Hematopoietic multipotent progenitor cell treated with erythropoietin and hydrocortisone succinate and interleukin-3 and kit ligand, for 17 days (in vitro differentiated cells): ENCODE measurements at regions not wholly inside any gene's neighbourhood (a gene's known extent, or its start where the extent isn't known, plus 50 kb on each side); places are given as distances from the start of the nearest gene placed in this dataset.
"Not testable (repeated sequence)": the region's sequence is repeated elsewhere in the genome, so short reads cannot be mapped to it uniquely, and the experiment has no call there.

Experiments
- DNase-seq: peaks from one replicate; pipeline ENCODE4 v3.0.0-alpha.2; 2015; ENCODE audit warnings: low spot score

DNA sequence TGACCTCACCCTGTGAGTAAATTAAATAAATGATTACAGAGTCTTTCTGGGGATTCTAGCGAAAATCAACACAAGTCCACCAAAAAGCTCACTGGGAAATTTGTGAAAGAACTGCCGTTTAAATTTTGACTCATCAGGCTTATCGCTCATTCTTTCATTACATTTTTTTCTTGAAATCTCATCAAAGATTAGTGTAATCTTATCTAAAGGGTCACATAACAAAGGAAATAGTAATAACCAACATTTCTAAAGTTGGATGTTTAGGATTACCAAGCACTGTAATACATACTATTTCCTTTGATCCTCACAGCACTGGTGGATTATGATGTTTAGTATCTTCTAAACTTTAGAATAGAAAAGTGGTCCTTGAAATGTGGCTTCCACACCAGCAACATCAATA is 111.1 kb upstream of the CBLB start:
- no peak for DNase-seq

DNA sequence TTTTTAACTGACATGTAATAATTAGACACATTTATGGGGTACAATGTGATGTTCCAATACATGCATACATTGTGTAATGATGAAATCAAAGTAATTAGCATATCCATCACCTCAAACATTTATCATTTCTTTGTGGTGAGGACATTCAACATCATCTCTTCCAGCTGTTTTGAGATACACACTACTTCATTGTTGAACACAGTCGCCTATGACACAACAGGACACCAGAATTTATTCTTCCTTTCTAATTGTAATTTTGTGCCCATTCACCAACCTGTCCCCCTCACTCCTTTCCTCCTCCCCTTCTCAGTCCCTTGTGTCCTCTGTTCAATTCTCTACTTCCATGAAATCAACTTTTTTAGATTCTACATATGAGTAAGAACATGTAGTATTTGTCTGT is 113.4 kb upstream of the CBLB start:
- no peak for DNase-seq

DNA sequence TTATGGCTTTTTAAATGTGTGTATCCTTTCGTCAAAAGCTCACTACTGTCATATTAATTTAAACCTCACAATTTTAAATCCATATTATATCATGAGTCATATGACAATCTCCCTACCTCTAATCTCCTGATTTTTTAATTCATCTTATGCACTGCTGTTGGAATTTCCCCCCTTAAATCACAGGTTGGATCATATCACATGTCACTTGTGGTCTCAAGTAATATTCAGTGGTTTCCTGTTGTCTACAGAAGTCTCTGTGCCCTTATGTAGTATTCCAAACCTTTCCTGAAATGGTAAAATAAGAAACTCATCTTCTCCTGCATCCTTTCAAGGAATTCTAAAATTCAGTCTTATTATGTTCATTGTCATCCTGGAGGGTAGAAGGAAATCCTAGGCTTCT is 116.0 kb upstream of the CBLB start:
- DNase-seq: no peak

DNA sequence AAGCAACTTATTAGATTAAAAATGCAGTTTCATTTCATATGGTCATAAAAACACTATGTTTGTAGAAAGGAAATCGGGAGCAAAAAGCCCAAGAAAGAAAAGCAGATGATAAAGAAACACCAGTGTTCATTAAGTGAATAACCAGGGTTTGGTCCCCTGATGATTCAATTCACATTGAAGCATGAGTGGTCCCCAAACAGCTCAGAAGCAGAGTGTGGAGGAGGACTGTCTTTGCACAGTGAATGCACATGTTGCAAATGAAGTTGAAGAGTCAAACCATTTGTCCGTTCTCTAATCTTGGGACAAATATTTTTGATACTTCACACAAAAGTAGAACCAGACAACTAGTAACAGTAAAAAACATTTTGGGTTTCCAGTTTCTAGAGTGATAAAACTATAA is 117.5 kb upstream of the CBLB start:
- not testable (repeated sequence) for DNase-seq

DNA sequence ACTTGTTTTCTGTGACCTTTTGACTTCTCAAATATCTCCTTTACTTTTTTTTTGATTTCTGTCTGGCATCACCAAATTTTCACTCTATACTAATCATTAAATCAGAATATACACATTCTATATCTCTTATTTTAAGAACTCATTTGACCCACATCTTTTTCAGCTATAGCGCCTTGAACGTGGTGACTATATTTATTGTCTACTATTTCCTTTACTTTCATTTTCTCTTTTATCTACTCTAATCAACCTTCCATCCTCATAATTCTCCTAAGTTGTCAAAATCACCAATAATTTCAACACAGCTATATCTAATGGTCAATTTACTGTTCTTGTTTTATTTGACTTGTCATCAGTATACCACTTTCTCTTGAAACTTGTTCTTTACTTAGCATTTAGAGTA is 119.0 kb upstream of the CBLB start:
- no peak for DNase-seq

DNA sequence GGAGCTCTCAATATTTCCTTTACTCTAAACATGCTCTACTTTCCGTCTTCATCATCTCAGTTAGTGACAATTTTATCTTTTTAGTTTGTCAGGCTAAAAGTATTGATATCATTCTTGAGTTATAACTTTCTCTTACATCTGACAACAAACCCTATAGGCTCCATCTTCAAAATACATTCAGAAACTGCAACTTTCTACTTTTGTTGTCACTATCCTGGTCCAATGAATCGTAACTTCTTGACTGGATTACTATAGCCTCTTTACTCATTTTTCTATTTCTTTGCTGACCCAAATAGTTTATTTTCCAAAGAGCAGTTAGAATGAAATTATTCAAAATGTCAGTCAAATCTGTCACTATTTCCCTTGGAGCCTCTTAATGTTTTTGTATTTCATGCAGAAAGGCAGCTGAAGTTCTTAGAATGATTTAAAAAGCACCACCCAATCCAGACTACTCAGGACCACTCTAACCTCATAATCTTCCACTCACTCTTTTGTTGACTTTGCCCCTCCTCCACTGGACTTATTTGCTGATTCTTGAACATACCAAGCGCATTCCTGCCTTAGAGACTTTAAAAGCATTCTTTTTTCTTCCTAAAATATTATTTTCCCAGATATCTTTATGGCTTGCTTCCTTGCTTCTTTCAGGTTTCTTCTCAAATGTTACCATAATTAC is 119.9 kb upstream of the CBLB start:
- no peak for DNase-seq

DNA sequence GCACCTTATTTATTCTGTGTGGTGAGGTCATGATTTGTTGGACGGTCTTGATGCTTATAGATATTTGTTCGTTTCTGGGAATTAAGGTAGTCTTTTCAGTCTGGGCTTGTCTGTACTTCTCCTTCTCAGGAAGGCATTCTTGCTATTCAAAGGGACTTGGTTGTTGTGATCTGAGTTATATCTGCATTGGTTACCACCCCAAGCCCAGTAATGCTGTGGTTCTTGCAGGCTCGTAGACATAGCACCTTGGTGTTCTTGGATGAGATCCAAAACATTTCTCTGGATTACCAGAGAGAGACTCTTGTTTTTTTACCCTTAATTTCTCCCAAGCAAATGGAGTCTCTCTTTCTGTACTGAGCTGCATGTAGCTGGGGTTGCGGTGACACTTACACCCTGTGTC is 128.0 kb upstream of the CBLB start:
- no peak for DNase-seq

DNA sequence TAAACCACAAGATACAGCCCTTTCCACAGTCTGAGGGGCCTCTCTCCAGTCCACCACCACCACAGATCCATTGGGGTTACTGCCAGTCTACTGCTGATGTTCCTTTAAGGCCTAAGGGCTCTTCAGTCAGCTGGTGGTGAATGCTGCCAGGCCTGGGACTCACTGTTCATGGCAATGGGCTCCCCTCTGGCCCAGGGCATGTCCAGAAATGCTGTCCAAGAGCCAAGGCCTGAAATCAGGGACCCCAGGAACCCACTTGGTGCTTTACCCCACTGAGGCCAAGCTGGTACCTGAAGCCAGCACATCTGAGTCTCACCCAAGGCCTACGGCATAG is 128.6 kb upstream of the CBLB start:
- no peak for DNase-seq

DNA sequence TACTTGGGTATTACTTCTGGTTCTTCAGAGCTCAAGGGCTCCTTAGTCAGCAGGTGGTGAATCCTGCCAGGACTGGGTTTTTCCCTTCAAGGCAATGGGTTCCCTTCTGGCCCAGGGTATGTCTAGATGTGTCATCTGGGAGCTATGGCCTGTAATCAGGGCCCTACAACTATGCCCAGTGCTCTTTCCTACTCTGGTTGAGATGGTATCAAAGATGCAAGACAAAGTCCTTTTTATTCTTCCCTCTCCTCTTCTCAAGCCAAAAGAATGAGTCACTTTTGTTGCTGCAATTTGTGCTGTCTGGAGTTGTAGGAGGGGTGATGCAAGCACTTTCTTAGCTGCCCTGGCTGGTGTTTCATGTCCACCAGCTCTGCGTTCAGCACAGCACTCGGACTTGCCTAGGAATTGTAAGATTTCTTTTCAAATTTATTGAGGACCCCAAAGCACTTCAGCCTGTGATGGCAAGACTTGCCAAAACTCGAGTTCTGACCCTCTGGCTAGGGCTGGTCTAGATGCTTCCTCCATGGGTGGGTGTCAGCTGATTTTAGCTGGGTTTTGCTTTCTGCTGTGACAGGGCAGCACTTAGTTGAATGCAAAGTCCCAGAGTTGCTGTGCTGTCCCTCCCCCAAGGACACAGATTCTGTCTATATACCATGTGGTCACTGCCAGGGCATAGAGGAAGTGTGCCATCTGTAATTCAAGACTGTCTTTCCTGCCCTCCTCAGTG is 129.2 kb upstream of the CBLB start:
- DNase-seq: no peak

DNA sequence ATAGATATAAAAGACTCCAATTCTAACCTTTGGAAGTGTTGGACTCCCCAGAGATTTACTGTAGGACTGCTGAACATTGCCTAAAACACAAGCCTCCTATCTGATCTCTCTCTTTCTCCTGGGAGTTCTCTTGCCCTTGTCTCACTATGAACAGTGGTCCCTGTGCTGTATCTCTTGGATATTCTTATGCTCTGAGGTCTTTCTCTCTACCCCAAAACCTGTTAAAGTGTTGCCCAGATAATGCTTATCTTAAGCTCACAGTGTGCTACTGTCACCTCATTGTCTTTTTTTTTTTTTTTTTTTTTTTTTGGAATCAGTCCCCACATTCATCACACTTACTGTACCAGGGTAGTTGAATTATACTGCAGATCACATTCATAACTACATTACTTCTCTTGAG is 131.0 kb upstream of the CBLB start:
- DNase-seq: no peak

DNA sequence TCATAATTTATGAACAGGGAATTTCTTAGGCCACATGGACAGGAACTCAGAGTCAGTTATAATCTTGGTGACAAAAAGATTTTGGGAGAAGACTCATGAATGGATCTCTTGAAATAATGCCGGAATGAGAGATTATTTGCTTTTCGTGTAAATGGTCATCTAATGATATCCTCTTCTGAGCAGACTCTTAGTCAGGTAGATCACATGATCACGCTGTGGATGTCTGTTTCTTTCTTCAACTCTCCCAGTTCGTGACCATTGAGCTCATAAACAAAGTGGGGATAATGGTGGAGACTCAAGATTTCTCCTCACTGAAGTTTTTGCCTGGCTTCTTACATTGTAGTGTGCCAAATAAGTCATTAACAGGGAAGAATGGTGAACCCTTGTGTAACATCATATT is 133.1 kb upstream of the CBLB start:
- no peak for DNase-seq

DNA sequence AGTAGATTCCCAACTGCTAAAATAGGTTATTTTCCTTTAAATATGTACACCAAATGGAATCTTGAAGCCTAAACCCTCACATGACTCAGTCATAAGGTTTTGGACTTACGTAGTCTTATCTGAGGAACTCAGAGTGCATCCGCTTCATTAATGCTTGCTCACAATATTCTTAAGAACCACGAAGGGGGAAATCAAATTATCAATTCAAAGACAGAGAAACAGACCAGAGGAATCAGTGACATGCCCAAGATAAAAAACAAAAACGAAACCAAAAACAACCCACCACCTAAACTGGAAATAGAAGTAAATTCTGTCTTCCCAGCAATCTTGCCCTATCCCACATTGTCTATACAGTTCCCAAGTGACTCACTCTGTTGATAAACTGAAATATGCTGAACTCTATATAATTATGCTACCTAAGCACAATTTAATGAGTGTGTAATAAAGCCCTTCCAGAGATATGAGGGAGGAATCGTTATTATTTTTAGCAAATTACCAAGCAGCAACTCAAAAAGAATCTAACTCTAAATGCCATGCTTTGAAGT is 135.4 kb upstream of the CBLB start:
- DNase-seq: no peak

DNA sequence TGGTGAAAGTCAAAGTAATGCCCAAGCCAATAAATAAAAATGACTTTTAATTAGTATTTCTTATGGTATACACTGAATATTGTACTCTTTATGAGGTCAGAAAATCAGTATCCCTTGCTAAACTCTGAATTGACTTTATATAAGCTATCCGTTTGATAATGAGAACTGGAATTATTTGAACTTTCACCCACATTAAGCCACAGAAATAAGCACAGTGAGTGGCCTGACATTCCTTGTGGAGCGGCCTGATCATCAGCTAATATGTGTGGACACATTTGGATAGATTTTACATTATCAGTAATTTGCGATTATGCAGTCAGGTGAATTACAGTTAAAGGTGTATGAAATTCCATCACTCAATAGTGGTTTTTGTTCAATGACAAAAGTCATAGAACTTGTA is 136.0 kb upstream of the CBLB start:
- no peak for DNase-seq

DNA sequence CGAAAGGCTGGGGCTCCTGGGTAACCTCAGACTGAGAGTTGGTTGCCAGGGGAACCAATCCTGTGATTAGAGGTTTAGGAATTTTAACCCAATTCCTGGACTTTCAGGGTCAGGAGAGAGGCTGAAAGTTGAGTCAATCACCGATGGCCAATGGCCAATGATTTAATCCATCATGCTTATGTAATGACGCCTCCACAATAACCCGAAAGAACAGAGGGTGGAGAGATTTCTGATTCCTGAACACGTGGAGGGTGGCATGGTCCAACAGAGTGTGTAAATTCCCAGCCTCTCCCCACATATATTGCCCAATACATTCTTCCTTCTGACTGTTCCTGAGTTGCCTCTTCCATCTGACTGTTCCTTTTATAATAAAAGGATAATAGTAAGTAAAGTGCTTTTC is 137.2 kb upstream of the CBLB start:
- no peak for DNase-seq

DNA sequence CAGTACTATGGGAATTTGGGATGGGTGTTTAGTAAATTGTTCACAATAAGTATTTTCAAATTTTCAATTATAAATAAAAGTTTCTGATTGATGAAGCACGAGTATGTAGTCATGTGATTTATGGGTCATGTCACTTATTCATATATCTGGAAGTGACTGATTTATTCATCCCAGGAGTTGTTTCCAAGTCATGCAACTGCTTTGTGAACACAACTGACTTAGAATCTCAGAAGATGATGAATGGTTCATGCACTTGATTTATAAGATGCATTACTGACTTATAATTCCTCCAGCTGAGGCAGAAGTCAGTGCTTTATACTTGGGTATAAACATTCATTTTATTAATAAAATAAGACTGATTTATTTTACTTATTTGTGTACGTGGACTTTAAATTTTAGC is 137.8 kb upstream of the CBLB start:
- DNase-seq: no peak

DNA sequence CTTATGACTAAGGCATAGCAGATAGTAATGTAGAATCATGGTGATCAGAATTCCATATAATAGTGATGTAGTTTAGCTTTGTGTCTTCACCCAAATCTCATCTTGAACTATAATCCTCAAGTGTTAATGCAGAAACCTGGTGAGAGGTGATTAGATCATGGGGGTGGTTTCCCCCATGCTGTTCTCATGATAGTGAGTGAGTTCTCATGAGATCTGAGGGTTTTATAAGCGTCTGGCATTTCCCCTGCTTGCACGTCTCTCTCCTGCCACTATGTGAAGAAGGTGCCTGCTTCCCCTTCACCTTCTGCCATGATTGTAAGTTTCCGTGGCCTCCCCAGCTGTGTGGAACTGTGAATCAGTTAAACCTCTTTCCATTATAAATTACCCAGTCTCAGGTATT is 138.7 kb upstream of the CBLB start:
- no peak for DNase-seq

DNA sequence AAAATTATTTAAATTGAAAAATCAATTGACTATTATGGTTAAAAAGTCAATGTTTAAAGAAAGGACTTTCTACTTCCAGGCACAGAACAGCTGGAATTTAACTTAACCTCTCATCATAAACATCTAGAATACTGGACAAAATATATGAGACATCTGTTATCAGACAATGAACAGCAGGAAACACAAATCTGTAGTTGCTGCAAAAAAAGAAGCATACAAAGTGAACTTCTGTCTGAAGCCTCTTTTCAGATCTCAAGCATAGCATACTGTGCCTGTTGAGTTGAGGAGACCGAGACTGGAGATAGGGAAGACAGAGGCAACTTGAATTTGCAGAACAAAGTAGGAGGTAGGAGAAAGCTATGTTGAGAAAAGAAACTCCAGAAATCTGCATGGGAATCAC is 140.0 kb upstream of the CBLB start:
- DNase-seq: no peak

DNA sequence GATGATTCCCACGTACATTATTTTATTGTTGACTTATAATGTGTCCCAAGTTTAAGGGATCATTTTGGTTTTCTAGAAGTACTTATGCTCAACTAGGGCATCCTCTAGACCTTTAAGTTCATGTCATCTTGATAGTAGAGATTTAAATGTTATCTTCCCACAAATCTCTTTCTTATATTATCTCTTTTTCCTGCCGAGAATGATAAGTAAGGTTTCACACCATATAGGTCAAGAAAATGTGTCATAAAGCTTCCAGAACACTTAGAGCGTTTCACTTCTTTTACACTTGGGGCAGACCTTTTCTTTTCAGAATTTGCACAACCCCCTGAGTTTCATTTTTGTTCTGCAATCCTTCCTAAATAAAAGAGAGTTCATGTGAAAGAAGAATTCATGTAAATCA is 142.0 kb upstream of the CBLB start:
- DNase-seq: no peak

DNA sequence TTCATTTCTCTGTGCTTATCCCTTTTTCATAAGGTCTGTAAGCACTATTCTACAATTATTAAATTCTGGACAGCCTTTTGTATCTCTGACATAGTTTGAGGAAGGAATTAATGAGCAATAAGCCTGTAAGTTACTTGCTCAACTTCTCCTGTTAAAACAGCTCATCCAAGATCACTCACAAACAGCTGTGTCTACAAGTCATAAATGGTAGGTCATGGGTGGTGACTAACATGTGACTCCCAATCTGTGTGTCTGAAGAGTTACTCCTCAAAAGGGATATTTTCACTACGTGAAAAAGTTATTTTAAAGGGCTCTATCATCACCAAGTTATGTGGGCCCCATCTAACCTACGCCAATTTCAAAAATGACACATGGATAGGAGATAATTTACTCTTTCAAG is 145.2 kb upstream of the CBLB start:
- DNase-seq: no peak

DNA sequence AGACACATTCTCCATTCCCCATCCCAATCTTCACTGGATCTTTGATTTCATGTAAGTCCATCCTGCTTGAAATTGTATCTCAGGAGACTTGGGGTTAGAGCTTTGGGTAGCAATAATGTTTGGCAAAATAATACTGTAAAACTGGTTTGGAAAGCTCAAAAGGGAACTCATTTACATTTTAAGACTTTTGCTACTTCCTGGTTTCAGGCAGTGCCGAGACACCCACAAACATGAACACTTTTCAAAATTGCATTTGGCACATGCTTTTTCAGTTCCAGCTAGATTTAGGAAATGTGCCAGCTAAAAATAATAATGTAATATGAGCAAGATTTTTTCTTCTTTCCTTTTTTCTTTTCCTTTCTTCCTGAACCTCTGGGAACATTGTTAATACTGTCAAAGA is 145.7 kb upstream of the CBLB start:
- DNase-seq: no peak

DNA sequence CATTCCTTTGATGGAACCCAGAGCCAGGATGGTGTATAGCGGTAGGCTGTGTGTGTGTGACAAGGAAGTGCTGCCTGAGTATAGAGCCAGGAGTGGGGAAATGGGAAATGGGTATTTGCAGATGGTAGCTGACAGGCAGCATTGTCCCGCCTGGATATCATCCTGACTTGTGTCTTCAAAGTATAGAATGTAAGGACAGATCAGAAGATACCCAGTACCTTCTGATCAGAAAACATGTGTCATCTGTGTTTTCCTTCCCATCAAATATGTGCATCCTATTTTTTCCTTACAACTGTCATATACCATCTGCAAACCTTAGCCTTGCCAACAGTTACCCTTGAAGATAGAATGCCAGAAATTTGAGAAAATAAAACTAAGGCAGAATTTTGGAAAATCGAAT is 146.2 kb upstream of the CBLB start:
- no peak for DNase-seq

DNA sequence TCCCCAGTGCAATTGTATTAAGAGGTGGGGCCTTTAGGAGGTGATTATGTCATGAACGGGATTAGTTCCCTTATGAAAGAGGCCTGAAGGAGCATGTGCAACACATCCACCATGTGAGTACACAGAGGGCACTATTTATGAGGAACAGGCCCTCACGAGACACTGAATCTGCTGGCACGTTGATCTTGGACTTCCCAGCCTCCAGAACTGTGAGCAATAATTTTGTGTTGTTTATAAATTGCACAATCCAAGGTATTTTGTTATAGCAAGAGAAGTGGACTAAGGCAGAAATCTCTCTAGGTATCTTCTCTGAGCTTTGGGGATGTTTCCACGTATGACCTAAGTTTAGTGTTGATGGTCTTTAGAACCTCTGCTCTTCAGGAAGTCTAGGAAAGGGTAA is 149.3 kb upstream of the CBLB start:
- DNase-seq: no peak

DNA sequence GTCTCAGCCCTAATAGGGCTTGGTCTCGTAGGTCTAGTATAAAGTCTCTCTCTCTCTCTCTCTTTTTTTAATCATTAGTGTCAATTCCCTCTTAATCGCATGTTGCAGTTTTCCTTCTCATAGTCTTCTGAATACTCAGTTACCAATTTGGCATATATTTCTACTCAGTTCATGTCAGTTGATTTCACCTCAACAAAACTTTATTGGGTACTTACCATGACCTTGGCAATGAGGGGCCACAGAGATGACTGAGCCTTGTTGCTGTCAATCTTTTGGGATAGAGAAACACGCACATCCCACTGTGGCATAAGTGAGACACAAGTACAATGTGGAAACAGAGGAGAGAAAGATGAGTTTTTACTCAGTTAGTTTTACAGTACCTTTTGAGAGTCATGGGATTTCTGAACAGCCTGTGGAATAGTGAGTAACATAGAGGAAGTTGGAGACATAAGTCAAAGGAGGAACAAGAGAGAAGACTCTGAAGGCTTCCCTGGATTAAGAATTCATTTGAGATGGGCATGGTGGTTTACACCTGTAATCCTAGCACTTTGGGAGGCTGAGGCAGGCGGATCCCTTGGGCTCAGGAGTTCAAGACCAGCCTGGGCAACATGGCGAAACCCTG is 150.2 kb upstream of the CBLB start:
- DNase-seq: no peak

DNA sequence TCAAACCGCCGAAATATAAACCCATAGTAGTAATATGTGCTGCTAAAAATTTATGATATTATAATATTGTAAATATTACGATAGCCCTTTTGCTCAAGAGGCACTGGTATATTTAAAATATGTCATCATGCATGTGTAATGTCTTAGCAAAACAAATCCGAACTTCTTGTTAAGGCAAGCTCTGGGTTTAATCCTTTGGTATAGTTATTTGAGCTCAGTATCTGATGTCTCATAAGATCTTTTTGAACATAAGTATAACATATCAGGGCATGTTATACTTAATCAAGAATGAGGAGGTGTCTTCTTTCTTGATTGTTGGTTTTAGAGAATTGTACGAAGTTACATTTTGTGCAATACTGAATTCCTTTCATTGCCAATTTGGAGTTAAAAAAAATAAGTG is 154.1 kb upstream of the CBLB start:
- DNase-seq: no peak
